ENCODE measurements at regions not wholly inside any gene's neighbourhood (a gene's known extent, or its start where the extent isn't known, plus 50 kb on each side); places are given as distances from the start of the nearest gene placed in this dataset.

DNA sequence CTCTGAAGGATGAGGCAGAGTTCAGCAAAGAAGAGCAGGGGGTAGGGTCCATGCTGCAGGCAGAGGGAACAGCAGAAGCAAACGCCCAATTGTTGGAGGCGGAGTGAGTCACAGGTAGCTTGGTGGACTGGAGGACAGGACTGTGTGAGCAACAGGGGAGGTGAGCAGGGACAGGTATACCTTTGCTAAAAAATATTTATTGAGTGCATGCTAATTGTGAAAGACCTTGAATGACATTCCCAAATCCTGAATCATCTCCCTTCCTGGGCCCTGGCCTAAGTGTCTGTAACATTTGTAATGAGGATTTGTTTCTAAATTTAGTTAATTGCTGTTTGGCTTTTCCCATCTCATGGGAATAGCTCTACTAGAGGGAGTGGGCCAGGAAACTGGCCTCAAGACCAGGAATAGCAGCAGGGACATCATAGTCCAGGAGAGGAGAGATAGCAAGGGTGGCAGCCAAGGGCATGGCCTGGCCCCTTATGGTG lies 123.7 kb downstream of the FOXD2 start:
- TF ChIP-seq, protein P1, sequence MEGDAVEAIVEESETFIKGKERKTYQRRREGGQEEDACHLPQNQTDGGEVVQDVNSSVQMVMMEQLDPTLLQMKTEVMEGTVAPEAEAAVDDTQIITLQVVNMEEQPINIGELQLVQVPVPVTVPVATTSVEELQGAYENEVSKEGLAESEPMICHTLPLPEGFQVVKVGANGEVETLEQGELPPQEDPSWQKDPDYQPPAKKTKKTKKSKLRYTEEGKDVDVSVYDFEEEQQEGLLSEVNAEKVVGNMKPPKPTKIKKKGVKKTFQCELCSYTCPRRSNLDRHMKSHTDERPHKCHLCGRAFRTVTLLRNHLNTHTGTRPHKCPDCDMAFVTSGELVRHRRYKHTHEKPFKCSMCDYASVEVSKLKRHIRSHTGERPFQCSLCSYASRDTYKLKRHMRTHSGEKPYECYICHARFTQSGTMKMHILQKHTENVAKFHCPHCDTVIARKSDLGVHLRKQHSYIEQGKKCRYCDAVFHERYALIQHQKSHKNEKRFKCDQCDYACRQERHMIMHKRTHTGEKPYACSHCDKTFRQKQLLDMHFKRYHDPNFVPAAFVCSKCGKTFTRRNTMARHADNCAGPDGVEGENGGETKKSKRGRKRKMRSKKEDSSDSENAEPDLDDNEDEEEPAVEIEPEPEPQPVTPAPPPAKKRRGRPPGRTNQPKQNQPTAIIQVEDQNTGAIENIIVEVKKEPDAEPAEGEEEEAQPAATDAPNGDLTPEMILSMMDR (IDR thresholded peaks at IDR 0.05; ENCODE audit: low read length) = no peak
- no peak for TF ChIP-seq EZH2 (IDR thresholded peaks at IDR 0.05; ENCODE audit: borderline replicate concordance, low read length)

All from OCI-LY1 (cell line).